HG02798 (cell line): ENCODE measurements at regions not wholly inside any gene's neighbourhood (a gene's known extent, or its start where the extent isn't known, plus 50 kb on each side); places are given as distances from the start of the nearest gene placed in this dataset.

Experiments used
- ATAC-seq: cut with Tn5 transposase; IDR thresholded peaks from one replicate; pipeline ENCODE4 v1.9.1; 2021; ENCODE audit warnings: mild to moderate bottlenecking; ENCODE audit not compliant: unreplicated experiment, poor library complexity

- ATAC-seq = peak; percentile 22
These were observed 67.5 kb upstream of the TES start for GRCh38 chr7:116142850-116143249.

DNA sequence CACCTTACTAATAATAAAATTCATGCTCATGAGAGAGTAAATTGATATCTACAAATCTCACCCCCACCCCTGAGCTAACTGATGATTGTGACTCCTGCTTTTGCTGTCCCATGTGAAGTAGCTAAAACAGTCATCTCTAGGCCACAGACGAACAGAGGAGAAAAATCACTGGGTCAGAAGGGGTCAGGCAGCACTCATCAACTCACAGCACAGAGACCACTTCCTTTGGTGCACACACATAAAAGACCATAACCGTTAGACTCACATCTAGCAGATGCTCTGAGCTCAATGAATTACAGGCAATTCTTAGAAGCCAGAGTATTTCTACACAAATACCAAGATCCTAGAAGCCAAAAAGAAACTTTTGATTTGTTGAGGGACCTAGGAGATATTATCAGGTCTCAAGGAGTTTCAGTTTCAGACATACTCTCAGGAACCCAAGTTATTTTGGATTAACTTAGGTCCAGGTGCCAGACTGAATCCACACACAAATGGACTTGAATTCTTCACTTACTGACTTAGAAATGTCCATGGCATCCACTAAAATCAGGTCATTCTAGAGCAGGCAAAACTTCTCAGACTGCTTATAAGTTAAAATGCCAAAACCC lies 65.0 kb upstream of the TES start:
- peak; percentile 63 for ATAC-seq

GRCh38 chr7:116148108-116148507 lies 62.2 kb upstream of the TES start:
- no peak for ATAC-seq

GRCh38 chr7:116148626-116149025 lies 61.7 kb upstream of the TES start:
- no peak for ATAC-seq

DNA sequence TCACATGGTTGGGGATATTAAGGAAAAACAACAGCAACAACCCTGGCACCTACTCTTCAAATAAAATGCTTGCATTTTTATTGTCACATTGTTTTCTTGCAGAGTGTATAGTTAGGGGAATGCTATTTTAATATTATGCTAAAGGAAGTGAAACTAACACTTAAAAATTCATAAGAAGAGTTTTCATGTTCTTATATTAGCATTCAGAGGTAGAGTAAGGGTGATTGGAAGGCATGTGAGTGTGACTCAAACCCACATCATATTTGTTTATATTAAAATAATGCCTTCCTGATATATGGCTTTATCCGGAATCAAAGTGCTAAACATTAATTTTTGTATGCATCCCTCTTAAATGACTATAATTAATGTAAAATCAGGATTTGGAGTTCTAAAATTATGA lies 59.8 kb upstream of the TES start:
- ATAC-seq = peak; percentile 82

GRCh38 chr7:116152276-116152675 lies 58.1 kb upstream of the TES start:
- ATAC-seq = no peak

DNA sequence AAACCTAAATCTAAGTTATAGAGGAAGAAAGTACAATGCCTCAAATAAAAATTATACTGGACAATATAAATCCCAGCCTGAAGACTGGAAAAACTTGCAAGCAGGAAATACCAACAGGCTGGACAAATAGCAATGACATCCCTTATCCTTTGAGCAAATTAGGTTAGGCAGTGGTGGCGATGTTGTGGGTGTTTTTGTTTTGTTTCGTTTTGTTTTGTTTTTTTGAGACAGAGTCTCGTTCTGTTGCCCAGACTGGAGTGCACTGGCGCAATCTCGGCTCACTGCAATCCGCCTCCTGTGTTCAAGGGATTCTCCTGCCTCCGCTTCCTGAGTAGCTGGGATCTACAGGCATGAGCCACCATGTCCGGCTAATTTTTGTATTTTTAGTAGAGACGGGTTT lies 57.3 kb upstream of the TES start:
- peak; percentile 23 for ATAC-seq

- ATAC-seq = no peak
These were observed 50.6 kb upstream of the TES start for GRCh38 chr7:116159711-116160110.
